Type B pancreatic cell (in vitro differentiated cells): ENCODE measurements at regions not wholly inside any gene's neighbourhood (a gene's known extent, or its start where the extent isn't known, plus 50 kb on each side); places are given as distances from the start of the nearest gene placed in this dataset.

ENCODE experiments used
- DNase-seq: peaks from one replicate; pipeline ENCODE4 v3.0.0; 2021; ENCODE audit warnings: mixed read lengths; ENCODE audit not compliant: unreplicated experiment; ENCODE audit errors: extremely low spot score
- H3K27ac Mint-ChIP-seq: 2 replicates; pipeline ENCODE4 v1.8.0; 2021; ENCODE audit warnings: mild to moderate bottlenecking, mixed read lengths
- H3K27me3 Mint-ChIP-seq: 2 replicates; pipeline ENCODE4 v1.8.0; 2021; ENCODE audit warnings: mixed read lengths
- H3K36me3 Mint-ChIP-seq: 2 replicates; pipeline ENCODE4 v1.8.0; 2021; ENCODE audit warnings: mixed read lengths
- H3K4me1 Mint-ChIP-seq: one replicate; pipeline ENCODE4 v1.8.0; 2021; ENCODE audit warnings: mixed read lengths; ENCODE audit not compliant: unreplicated experiment
- H3K4me3 Mint-ChIP-seq: 2 replicates; pipeline ENCODE4 v1.8.0; 2021; ENCODE audit warnings: mild to moderate bottlenecking, mixed read lengths
- H3K9me3 Mint-ChIP-seq: 2 replicates; pipeline ENCODE4 v1.8.0; 2021; ENCODE audit warnings: mixed read lengths
- TF ChIP-seq, protein P1 (sequence below): fragments of 200-600 bp; sonication (generic); conservative IDR thresholded peaks from 2 replicates; pipeline ENCODE4 v1.5.0; 2021; ENCODE audit warnings: antibody characterized with exemption, mild to moderate bottlenecking

DNA sequence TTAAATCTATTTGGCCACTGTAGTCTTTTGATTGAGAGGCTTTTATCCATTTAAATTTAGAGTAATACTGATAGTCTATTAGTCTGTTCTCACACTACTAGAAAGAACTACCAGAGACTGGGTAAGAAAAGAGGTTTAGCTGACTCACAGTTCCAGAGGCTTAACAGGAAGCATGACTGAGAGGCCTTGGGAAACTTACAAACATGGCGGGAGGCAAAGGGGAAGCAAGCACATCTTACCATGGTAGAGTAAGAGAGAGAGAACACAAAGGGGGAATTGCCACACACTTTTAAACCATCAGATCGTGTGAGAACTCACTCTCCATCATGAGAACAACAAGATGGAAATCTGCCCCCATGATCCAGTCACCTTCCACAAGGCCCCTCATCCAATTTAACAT lies 410.9 kb downstream of the PDGFC start:
- DNase-seq, result no peak
- no peak overlapping the region for H3K4me3 Mint-ChIP-seq
- no peaks in the 10 kb centered on the region for H3K36me3 Mint-ChIP-seq
- TF ChIP-seq, protein P1, sequence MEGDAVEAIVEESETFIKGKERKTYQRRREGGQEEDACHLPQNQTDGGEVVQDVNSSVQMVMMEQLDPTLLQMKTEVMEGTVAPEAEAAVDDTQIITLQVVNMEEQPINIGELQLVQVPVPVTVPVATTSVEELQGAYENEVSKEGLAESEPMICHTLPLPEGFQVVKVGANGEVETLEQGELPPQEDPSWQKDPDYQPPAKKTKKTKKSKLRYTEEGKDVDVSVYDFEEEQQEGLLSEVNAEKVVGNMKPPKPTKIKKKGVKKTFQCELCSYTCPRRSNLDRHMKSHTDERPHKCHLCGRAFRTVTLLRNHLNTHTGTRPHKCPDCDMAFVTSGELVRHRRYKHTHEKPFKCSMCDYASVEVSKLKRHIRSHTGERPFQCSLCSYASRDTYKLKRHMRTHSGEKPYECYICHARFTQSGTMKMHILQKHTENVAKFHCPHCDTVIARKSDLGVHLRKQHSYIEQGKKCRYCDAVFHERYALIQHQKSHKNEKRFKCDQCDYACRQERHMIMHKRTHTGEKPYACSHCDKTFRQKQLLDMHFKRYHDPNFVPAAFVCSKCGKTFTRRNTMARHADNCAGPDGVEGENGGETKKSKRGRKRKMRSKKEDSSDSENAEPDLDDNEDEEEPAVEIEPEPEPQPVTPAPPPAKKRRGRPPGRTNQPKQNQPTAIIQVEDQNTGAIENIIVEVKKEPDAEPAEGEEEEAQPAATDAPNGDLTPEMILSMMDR, result no peak
- no peak overlapping the region for H3K27ac Mint-ChIP-seq
- H3K9me3 Mint-ChIP-seq, result peaks cover 5% of the 10 kb centered on the region
- no peaks in the 10 kb centered on the region for H3K4me1 Mint-ChIP-seq
- no peaks in the 10 kb centered on the region for H3K27me3 Mint-ChIP-seq

DNA sequence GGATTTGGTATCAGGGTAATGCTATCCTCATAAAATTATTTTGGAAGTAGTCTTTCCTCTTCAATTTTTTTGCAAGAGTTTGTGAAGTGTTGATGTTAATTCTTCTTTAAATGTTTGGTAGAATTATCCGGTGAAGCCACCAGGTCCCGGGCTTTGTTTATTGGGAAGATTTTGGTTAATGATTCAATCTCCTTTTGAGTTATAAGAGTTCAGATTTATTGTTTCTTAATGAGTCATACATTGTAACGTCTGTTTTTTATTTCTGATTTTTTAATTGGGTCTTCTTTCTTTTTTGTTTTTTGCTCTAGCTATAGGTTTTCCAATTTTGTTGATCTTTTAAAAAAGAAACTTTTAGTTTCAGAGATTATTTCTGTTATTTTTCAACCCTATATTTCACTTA lies 412.3 kb downstream of the PDGFC start:
- no peaks in the 10 kb centered on the region for H3K36me3 Mint-ChIP-seq
- H3K27ac Mint-ChIP-seq, result no peak overlapping the region
- TF ChIP-seq, protein P1, result no peak
- no peak for DNase-seq
- no peaks in the 10 kb centered on the region for H3K27me3 Mint-ChIP-seq
- H3K4me3 Mint-ChIP-seq, result no peak overlapping the region
- H3K4me1 Mint-ChIP-seq, result no peaks in the 10 kb centered on the region
- peaks cover 5% of the 10 kb centered on the region for H3K9me3 Mint-ChIP-seq

DNA sequence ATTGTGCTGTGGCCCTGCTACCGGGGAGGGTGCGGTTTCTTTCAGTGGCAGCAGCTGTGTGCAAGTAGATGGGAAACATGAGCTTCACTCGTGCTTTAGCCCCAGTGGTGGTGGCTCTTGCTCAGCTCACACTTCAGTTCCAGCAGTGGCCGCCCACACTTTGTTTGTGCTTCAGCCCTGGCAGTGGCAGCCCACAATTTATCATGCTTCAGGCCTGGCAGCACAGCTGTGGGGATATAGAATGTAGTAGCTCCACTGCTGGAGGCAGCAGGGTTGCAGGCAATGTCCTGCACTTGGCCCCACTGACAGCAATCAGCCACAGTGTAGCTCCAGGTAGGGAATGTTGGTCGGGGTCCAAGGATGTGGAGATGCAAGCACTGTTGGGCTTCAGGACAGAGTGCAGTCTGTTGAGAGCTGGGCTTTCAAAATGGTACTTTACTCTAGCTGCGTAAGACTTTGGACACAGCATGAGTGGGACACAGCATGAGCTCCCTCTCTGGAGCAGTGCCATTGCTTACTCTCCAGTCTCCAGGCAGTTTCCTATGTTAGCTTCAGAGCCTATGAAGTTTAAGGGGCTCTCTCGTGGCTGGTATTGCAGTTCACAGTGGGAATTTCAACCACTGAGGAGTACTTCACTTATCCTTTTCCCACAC lies 413.1 kb downstream of the PDGFC start:
- Mint-ChIP-seq H3K9me3 (peaks cover 5% of the 10 kb centered on the region), H3K4me3 (no peak overlapping the region), H3K27me3 (no peaks in the 10 kb centered on the region), H3K4me1 (no peaks in the 10 kb centered on the region), H3K36me3 (no peaks in the 10 kb centered on the region), H3K27ac (no peak overlapping the region)
- DNase-seq, result no peak
- TF ChIP-seq, protein P1, result no peak

DNA sequence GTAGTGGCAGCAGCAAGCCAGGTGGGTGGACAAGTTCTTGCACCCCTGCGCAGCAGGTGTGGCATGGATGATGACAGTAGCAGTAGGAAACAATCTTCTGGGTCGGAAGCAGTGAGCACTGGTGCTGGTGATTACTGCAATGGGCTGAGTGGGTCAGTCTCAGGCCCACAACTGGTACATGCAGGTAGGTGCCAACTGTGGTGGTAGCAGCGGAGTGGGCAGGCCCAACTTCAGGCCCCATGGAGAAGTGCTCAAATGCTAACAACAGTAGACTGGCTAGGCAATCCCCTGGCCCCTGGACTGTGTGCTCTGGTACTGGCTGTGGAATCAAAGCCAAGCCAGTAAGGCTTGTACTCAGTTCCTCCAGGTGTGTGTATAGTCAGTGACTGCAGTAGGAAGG lies 413.7 kb downstream of the PDGFC start:
- no peak overlapping the region for H3K27ac Mint-ChIP-seq
- no peak for DNase-seq
- no peaks in the 10 kb centered on the region for H3K4me1 Mint-ChIP-seq
- TF ChIP-seq, protein P1, result no peak
- no peaks in the 10 kb centered on the region for H3K36me3 Mint-ChIP-seq
- no peak overlapping the region for H3K4me3 Mint-ChIP-seq
- H3K27me3 Mint-ChIP-seq, result no peaks in the 10 kb centered on the region
- H3K9me3 Mint-ChIP-seq, result peaks cover 5% of the 10 kb centered on the region

DNA sequence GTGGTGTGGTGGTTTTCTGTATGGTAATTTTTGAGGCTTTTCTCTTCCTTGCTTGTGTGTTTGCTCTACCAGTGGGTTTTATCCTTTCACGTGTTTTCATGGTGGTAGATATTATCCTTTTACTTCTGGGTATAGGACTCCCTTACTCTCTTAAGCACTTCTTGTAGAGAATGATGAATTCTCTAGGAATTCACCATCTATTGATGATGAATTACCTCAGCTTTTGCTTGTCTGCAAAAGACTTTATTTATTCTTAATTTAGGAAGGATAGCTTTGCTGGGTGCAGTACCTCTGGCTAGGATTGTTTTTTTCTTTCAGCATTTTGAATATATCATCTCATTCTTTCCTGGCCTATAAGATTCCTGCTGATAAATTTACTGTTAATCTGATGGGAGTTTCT lies 415.3 kb downstream of the PDGFC start:
- no peak overlapping the region for H3K4me3 Mint-ChIP-seq
- peak overlapping the region; percentile 5 for H3K27ac Mint-ChIP-seq
- H3K36me3 Mint-ChIP-seq, result no peaks in the 10 kb centered on the region
- peaks cover 5% of the 10 kb centered on the region for H3K9me3 Mint-ChIP-seq
- TF ChIP-seq, protein P1, result no peak
- no peak for DNase-seq
- no peaks in the 10 kb centered on the region for H3K4me1 Mint-ChIP-seq
- H3K27me3 Mint-ChIP-seq, result no peaks in the 10 kb centered on the region

DNA sequence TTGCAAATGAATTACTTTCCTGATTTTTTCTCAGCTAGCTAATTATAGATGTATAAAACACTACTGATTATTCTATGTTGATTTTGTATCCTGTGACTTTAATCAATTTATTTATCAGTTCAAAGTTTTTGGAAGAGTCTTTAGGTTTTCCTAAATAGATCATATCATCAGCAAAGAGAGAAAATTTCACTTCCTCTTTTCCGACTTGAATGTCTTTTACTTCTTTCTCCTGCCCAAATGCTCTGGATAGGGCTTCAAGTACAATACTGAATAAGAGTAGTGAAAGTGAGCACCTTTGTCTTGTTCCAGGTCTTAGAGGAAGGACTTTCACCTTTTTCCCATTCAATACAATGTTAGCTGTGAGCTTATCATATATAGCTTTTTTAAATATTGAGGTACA lies 417.9 kb downstream of the PDGFC start:
- no peaks in the 10 kb centered on the region for H3K9me3 Mint-ChIP-seq
- H3K4me3 Mint-ChIP-seq, result no peak overlapping the region
- H3K4me1 Mint-ChIP-seq, result no peaks in the 10 kb centered on the region
- DNase-seq, result no peak
- TF ChIP-seq, protein P1, result no peak
- no peak overlapping the region for H3K27ac Mint-ChIP-seq
- no peaks in the 10 kb centered on the region for H3K36me3 Mint-ChIP-seq
- no peaks in the 10 kb centered on the region for H3K27me3 Mint-ChIP-seq
